ENCODE measurements at regions not wholly inside any gene's neighbourhood (a gene's known extent, or its start where the extent isn't known, plus 50 kb on each side); places are given as distances from the start of the nearest gene placed in this dataset.

- in situ Hi-C loops (cut with MboI; ENCODE audit: low pct_unique_long_range_greater_than_20kb, low sequenced_read_pairs, unreplicated experiment), result no loop called here
- TF ChIP-seq, protein P1, sequence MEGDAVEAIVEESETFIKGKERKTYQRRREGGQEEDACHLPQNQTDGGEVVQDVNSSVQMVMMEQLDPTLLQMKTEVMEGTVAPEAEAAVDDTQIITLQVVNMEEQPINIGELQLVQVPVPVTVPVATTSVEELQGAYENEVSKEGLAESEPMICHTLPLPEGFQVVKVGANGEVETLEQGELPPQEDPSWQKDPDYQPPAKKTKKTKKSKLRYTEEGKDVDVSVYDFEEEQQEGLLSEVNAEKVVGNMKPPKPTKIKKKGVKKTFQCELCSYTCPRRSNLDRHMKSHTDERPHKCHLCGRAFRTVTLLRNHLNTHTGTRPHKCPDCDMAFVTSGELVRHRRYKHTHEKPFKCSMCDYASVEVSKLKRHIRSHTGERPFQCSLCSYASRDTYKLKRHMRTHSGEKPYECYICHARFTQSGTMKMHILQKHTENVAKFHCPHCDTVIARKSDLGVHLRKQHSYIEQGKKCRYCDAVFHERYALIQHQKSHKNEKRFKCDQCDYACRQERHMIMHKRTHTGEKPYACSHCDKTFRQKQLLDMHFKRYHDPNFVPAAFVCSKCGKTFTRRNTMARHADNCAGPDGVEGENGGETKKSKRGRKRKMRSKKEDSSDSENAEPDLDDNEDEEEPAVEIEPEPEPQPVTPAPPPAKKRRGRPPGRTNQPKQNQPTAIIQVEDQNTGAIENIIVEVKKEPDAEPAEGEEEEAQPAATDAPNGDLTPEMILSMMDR (IDR thresholded peaks at IDR 0.05; ENCODE audit: extremely low read depth, insufficient read depth, missing control alignments), result no peak
Measured at GRCh38 chr17:65468321-65468720, 93.1 kb downstream of the AXIN2 start.

GRCh38 chr17:65467156-65467555 lies 94.3 kb downstream of the AXIN2 start:
- TF ChIP-seq, protein P1 (IDR thresholded peaks at IDR 0.05; ENCODE audit: extremely low read depth, insufficient read depth, missing control alignments), result no peak
- in situ Hi-C loops (cut with MboI; ENCODE audit: low pct_unique_long_range_greater_than_20kb, low sequenced_read_pairs, unreplicated experiment), result no loop called here
- DNase-seq (ENCODE audit: low spot score), result no peak

More at GRCh38 chr17:65468321-65468720, 93.1 kb downstream of the AXIN2 start:
- DNase-seq (ENCODE audit: low spot score), result no peak

- DNase-seq (ENCODE audit: low spot score), result no peak
- in situ Hi-C loops (cut with MboI; ENCODE audit: low pct_unique_long_range_greater_than_20kb, low sequenced_read_pairs, unreplicated experiment), result no loop called here
- TF ChIP-seq, protein P1 (IDR thresholded peaks at IDR 0.05; ENCODE audit: extremely low read depth, insufficient read depth, missing control alignments), result no peak
Measured at GRCh38 chr17:65466547-65466946, 94.9 kb downstream of the AXIN2 start.

DNA sequence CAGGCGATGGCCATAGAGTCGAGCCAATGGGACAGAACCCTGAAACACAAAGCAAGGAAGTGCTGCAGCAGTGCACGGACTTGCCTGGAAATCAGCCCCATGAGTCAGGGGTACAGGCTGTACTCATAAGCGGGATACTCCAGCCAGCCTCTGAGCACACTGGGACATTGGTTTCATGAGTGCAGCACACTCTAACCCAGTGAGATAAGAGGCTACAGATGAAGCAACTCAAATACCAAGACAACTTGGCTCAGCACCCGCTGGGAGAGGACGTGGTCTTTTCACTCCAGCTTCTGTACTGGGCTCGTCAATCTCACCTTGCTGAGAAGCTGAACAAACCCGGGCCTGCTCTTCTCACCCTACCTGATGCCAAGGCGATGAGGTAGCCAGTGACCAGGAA lies 98.2 kb downstream of the AXIN2 start:
- DNase-seq (ENCODE audit: low spot score), result no peak
- TF ChIP-seq, protein P1 (IDR thresholded peaks at IDR 0.05; ENCODE audit: extremely low read depth, insufficient read depth, missing control alignments), result no peak
- in situ Hi-C loops (cut with MboI; ENCODE audit: low pct_unique_long_range_greater_than_20kb, low sequenced_read_pairs, unreplicated experiment), result no loop called here

DNA sequence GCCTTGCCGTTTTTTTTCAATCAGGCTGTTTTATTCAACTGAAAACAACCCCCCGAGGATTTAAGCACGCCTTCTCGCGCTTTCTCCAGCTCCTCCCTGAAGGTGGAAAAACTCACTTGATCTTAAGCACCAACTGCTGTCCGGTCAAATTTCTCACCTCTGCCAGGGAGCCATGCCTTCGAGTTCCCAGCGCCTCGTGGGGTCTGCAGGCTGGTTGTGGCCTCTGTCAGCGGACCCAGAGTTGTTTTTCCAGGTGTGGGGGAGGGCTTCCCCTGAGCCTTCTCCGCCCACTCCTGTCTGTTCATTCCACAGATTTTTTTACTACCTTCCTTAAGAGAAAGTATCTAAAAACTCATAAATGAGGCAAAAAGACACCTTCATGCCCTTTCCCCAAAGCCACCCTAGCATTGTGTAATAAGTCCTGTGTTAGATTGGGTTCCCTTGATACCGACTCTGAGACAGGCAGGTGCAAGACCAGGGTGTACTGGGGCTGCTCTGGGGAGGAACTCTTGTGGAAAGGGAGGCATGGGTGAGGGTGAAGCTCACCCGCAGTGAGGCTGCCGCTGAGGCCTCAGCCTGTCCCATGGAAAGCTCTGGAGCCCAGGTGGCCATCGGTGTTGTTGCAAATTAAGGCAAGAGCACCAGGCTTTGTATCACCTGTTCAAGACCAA lies 101.6 kb downstream of the AXIN2 start:
- TF ChIP-seq, protein P1 (IDR thresholded peaks at IDR 0.05; ENCODE audit: extremely low read depth, insufficient read depth, missing control alignments), result no peak
- no peak for DNase-seq (ENCODE audit: low spot score)
- in situ Hi-C loops (cut with MboI; ENCODE audit: low pct_unique_long_range_greater_than_20kb, low sequenced_read_pairs, unreplicated experiment), result no loop called here

DNA sequence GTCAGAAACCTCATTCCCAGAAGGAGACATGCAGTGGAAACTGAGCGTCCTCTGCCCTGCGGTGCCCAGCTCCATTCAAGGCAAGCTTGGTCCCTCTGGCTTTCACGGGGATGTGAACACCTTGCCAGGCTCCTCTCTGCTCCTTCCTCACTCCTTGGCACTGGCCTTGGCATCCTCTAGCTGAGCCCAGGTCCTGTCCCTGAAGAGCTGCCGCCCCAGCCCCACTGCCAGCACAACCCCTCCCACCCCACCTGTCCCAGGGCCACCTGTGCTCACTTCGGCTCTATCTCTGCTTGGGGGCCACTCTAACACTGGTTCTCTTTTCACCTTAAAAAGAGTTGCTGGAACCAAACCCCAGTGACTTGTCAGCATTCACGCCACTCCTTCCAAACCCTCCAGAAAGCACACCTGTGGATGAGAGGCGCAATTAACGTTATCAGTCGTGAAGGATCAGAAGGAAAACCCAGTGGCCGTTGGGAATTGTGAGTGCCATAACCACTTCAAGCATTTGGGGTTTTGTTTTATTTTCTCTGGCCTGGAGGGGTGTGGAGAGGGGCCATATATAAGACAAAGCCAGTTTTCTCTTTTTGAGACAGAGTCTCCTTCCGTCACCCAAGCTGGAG lies 103.7 kb downstream of the AXIN2 start:
- in situ Hi-C loops (cut with MboI; ENCODE audit: low pct_unique_long_range_greater_than_20kb, low sequenced_read_pairs, unreplicated experiment), result no loop called here
- DNase-seq (ENCODE audit: low spot score), result no peak
- TF ChIP-seq, protein P1 (IDR thresholded peaks at IDR 0.05; ENCODE audit: extremely low read depth, insufficient read depth, missing control alignments), result no peak
